MCF 10A (cell line): ENCODE measurements at regions not wholly inside any gene's neighbourhood (a gene's known extent, or its start where the extent isn't known, plus 50 kb on each side); places are given as distances from the start of the nearest gene placed in this dataset.

Source experiments
- BruUV-seq: library from RNA; stranded (reverse); fragments of 400-500 nt; replicated peaks from 2 replicates; lab custom pipeline; 2021; lab: Mats Ljungman, UMichigan
- CTCF ChIA-PET: fragments of 300-600 bp; sonication (Branson Sonifier 250); formaldehyde crosslinking; extraction: SDS; loops from one replicate; lab custom pipeline; 2021; ENCODE audit warnings: antibody characterized with exemption, inconsistent platforms; lab: Yijun Ruan, JAX
- POLR2A ChIA-PET: fragments of 300-600, 350-650 bp; sonication (Branson Sonifier 250); formaldehyde crosslinking; extraction: SDS; loops from one replicate; lab custom pipeline; 2020; ENCODE audit warnings: antibody characterized with exemption, inconsistent platforms; lab: Yijun Ruan, JAX
- DNase-seq: peaks from one replicate; pipeline ENCODE4 v3.0.0-alpha.2; 2018; ENCODE audit not compliant: unreplicated experiment
- H3K27ac Mint-ChIP-seq: one replicate; pipeline ENCODE4 v1.8.0; 2022; ENCODE audit warnings: mild to moderate bottlenecking, low read depth, mixed read lengths; ENCODE audit not compliant: unreplicated experiment
- H3K27me3 Mint-ChIP-seq: one replicate; pipeline ENCODE4 v1.8.0; 2022; ENCODE audit warnings: mixed read lengths; ENCODE audit not compliant: insufficient read depth, unreplicated experiment
- H3K36me3 Mint-ChIP-seq: one replicate; pipeline ENCODE4 v1.8.0; 2022; ENCODE audit warnings: mild to moderate bottlenecking, moderate library complexity, mixed read lengths; ENCODE audit not compliant: insufficient read depth, unreplicated experiment
- H3K4me1 Mint-ChIP-seq: one replicate; pipeline ENCODE4 v1.8.0; 2022; ENCODE audit warnings: mixed read lengths; ENCODE audit not compliant: insufficient read depth, unreplicated experiment
- H3K4me3 Mint-ChIP-seq: one replicate; pipeline ENCODE4 v1.8.0; 2022; ENCODE audit warnings: mild to moderate bottlenecking, moderate library complexity, mixed read lengths; ENCODE audit not compliant: unreplicated experiment
- H3K9me3 Mint-ChIP-seq: one replicate; pipeline ENCODE4 v1.8.0; 2022; ENCODE audit warnings: mixed read lengths; ENCODE audit not compliant: unreplicated experiment
- intact Hi-C: fragments of 100-400 bp; cut with micrococcal nuclease; formaldehyde crosslinking; loops from 2 replicates; pipeline ENCODE4 v1.14.1; 2022
- TF ChIP-seq, protein P1 (sequence below): fragments of 200-600 bp; IDR thresholded peaks from one replicate; pipeline ENCODE4 v1.8.0; 2022; ENCODE audit warnings: antibody characterized with exemption, mild to moderate bottlenecking; ENCODE audit not compliant: unreplicated experiment

DNA sequence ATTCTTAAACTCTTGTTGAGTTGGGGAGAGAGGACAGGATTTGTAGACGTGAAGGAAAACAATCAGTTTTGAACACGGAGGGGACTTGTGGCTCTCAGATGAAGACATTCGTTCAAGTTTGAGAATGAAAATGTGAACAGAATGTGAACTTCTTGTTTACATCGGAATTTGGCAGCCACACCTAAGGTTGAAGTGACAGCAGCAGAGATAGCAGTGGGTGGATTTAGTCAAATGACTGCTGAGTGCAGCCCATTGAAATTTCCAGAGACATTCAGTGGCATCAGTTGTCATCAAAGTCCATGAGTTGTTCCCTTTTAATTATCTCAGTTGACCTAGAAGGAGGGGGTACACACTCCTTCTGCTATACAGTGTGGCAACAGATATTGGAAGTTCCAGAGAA lies 280.0 kb downstream of the SEMA3D start:
- Mint-ChIP-seq H3K36me3 (no peaks in the 10 kb centered on the region), H3K4me1 (peaks cover 8% of the 10 kb centered on the region), H3K27ac (no peak overlapping the region), H3K4me3 (no peak overlapping the region), H3K27me3 (no peaks in the 10 kb centered on the region), H3K9me3 (no peaks in the 10 kb centered on the region)
- CTCF ChIA-PET, result interaction anchor here (0.6 kb wide), 1 partner anchor 20 kb away, joined by 3 read pairs; no protein-coding TSS in a partner anchor
- TF ChIP-seq, protein P1, sequence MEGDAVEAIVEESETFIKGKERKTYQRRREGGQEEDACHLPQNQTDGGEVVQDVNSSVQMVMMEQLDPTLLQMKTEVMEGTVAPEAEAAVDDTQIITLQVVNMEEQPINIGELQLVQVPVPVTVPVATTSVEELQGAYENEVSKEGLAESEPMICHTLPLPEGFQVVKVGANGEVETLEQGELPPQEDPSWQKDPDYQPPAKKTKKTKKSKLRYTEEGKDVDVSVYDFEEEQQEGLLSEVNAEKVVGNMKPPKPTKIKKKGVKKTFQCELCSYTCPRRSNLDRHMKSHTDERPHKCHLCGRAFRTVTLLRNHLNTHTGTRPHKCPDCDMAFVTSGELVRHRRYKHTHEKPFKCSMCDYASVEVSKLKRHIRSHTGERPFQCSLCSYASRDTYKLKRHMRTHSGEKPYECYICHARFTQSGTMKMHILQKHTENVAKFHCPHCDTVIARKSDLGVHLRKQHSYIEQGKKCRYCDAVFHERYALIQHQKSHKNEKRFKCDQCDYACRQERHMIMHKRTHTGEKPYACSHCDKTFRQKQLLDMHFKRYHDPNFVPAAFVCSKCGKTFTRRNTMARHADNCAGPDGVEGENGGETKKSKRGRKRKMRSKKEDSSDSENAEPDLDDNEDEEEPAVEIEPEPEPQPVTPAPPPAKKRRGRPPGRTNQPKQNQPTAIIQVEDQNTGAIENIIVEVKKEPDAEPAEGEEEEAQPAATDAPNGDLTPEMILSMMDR, result no peak
- intact Hi-C loops, result no loop called here
- no TSS peak for BruUV-seq
- POLR2A ChIA-PET, result no interaction called here
- DNase-seq, result no peak

DNA sequence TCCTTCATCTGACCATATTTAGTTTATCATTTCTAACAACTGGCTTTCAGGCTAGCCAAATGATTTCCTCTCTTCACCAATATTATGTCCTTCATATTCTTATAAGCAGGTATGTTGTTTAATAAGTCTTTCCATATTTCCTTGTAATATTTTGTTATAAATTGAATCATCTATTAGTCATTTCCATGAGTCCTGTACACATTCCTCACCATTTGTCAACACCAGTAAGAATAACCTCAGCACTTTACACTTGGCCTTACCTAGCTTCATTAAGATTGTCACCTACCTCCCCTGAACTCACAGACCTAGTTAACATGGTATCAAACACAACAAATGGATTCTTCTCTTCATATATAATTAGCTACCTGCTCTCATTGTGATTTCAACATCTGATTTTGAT lies 282.3 kb downstream of the SEMA3D start:
- H3K27me3 Mint-ChIP-seq, result no peaks in the 10 kb centered on the region
- no TSS peak for BruUV-seq
- H3K9me3 Mint-ChIP-seq, result no peaks in the 10 kb centered on the region
- TF ChIP-seq, protein P1, result no peak
- ChIA-PET CTCF (no interaction called here), POLR2A (interaction anchor here (0.7 kb wide), 1 partner anchor 1679 kb away, joined by 5 read pairs; no protein-coding TSS in a partner anchor)
- peak; percentile 2 for DNase-seq
- intact Hi-C loops, result no loop called here
- H3K27ac Mint-ChIP-seq, result no peak overlapping the region
- no peak overlapping the region for H3K4me3 Mint-ChIP-seq
- no peaks in the 10 kb centered on the region for H3K36me3 Mint-ChIP-seq
- peaks cover 8% of the 10 kb centered on the region for H3K4me1 Mint-ChIP-seq

DNA sequence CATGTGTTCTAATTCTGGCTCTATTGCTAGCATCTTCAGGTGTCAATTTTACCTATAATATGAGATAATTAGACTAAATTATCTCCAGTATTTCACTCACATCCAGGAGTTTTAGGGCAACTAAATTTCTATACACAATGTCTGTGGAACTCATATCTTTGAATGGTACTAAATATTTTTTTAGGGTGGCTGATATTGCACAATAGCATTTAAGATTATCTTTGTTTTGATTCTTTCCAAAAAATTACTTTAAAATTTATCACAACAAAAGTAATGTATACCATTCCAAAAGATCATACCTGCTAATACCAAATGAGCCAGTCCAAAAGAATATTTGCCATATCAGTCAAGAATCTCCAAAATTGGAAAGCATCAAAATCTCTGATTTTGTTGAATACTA lies 285.5 kb downstream of the SEMA3D start:
- ChIA-PET POLR2A (no interaction called here), CTCF (no interaction called here)
- Mint-ChIP-seq H3K9me3 (no peaks in the 10 kb centered on the region), H3K4me3 (no peak overlapping the region), H3K36me3 (no peaks in the 10 kb centered on the region), H3K4me1 (peaks cover 8% of the 10 kb centered on the region), H3K27ac (no peak overlapping the region), H3K27me3 (no peaks in the 10 kb centered on the region)
- TF ChIP-seq, protein P1, result no peak
- intact Hi-C loops, result no loop called here
- BruUV-seq, result no TSS peak
- DNase-seq, result no peak

DNA sequence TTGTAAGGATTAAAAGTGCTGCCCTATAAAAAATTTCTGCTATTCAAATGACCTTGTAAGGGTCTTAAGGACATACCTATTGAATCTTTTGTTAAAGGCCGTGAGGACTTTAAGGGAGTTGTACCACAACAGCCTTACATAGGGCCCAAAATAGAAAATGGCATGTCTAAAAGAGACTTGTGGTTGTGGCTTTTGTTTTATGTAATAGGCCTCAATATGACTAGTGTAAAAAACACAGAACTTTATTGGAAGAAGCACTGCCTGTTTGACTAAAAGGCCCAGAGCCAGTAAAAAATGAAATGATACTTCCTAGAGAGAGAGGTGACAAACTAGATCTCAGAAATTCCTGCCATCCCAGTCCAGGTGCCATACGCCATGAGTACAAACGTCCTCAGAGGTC lies 286.6 kb downstream of the SEMA3D start:
- BruUV-seq, result no TSS peak
- intact Hi-C loops, result no loop called here
- ChIA-PET POLR2A (no interaction called here), CTCF (no interaction called here)
- Mint-ChIP-seq H3K27me3 (no peaks in the 10 kb centered on the region), H3K27ac (no peak overlapping the region), H3K4me3 (no peak overlapping the region), H3K4me1 (peaks cover 8% of the 10 kb centered on the region), H3K36me3 (no peaks in the 10 kb centered on the region), H3K9me3 (no peaks in the 10 kb centered on the region)
- TF ChIP-seq, protein P1, result no peak
- DNase-seq, result no peak
